HUES48 (cell line): ENCODE measurements at regions not wholly inside any gene's neighbourhood (a gene's known extent, or its start where the extent isn't known, plus 50 kb on each side); places are given as distances from the start of the nearest gene placed in this dataset.

Experiments used
- H3K27ac ChIP-seq: one replicate; pipeline ENCODE4 v1.7.0; 2013; ENCODE audit warnings: low read depth, low read length, inconsistent platforms
- H3K27me3 ChIP-seq: 2 replicates; pipeline ENCODE4 v1.6.1; 2013; ENCODE audit warnings: mild to moderate bottlenecking, low read length; ENCODE audit not compliant: control insufficient read depth, insufficient read depth
- H3K36me3 ChIP-seq: 2 replicates; pipeline ENCODE4 v1.6.1; 2013; ENCODE audit warnings: low read length; ENCODE audit not compliant: control insufficient read depth, insufficient read depth
- H3K4me1 ChIP-seq: 2 replicates; pipeline ENCODE4 v1.6.1; 2013; ENCODE audit warnings: mild to moderate bottlenecking, low read length; ENCODE audit not compliant: control insufficient read depth, insufficient read depth
- H3K4me3 ChIP-seq: 2 replicates; pipeline ENCODE4 v1.5.1; 2013; ENCODE audit warnings: mild to moderate bottlenecking, low read depth, low read length
- H3K9ac ChIP-seq: 2 replicates; pipeline ENCODE4 v1.6.1; 2013; ENCODE audit warnings: mild to moderate bottlenecking, low read depth, low read length, moderate library complexity
- H3K9me3 ChIP-seq: 2 replicates; pipeline ENCODE4 v1.6.1; 2013; ENCODE audit warnings: low read length; ENCODE audit not compliant: control insufficient read depth, insufficient read depth

GRCh38 chr4:60201052-60201673 lies 999.0 kb upstream of the ADGRL3 start:
- Histone ChIP-seq H3K9ac (no peak overlapping the region), H3K27me3 (no peaks in the 10 kb centered on the region), H3K4me3 (no peak overlapping the region), H3K4me1 (no peaks in the 10 kb centered on the region), H3K36me3 (no peaks in the 10 kb centered on the region), H3K9me3 (no peaks in the 10 kb centered on the region), H3K27ac (no peak overlapping the region)

GRCh38 chr4:60209588-60209987 lies 990.5 kb upstream of the ADGRL3 start:
- no peak overlapping the region for H3K27ac ChIP-seq
- H3K4me1 ChIP-seq, result no peaks in the 10 kb centered on the region
- no peaks in the 10 kb centered on the region for H3K36me3 ChIP-seq
- H3K9ac ChIP-seq, result no peak overlapping the region
- peaks cover 7% of the 10 kb centered on the region; the same call in 1 of the 2 replicates for H3K9me3 ChIP-seq
- no peaks in the 10 kb centered on the region for H3K27me3 ChIP-seq
- H3K4me3 ChIP-seq, result no peak overlapping the region

GRCh38 chr4:60215906-60216305 lies 984.2 kb upstream of the ADGRL3 start:
- H3K27ac ChIP-seq, result no peak overlapping the region
- H3K36me3 ChIP-seq, result no peaks in the 10 kb centered on the region
- H3K9me3 ChIP-seq, result no peaks in the 10 kb centered on the region
- no peak overlapping the region for H3K9ac ChIP-seq
- no peaks in the 10 kb centered on the region for H3K27me3 ChIP-seq
- H3K4me3 ChIP-seq, result no peak overlapping the region
- no peaks in the 10 kb centered on the region for H3K4me1 ChIP-seq

GRCh38 chr4:60216752-60217151 lies 983.4 kb upstream of the ADGRL3 start:
- H3K4me1 ChIP-seq, result no peaks in the 10 kb centered on the region
- H3K27me3 ChIP-seq, result no peaks in the 10 kb centered on the region
- H3K36me3 ChIP-seq, result no peaks in the 10 kb centered on the region
- H3K27ac ChIP-seq, result no peak overlapping the region
- H3K4me3 ChIP-seq, result no peak overlapping the region
- H3K9me3 ChIP-seq, result no peaks in the 10 kb centered on the region
- H3K9ac ChIP-seq, result no peak overlapping the region

- no peak overlapping the region for H3K27ac ChIP-seq
- H3K9ac ChIP-seq, result no peak overlapping the region
- H3K4me1 ChIP-seq, result no peaks in the 10 kb centered on the region
- H3K36me3 ChIP-seq, result no peaks in the 10 kb centered on the region
- no peaks in the 10 kb centered on the region for H3K27me3 ChIP-seq
- H3K4me3 ChIP-seq, result no peak overlapping the region
- H3K9me3 ChIP-seq, result no peaks in the 10 kb centered on the region
These were observed 978.3 kb upstream of the ADGRL3 start for GRCh38 chr4:60221866-60222265.

GRCh38 chr4:60223208-60223923 lies 976.8 kb upstream of the ADGRL3 start:
- Histone ChIP-seq H3K36me3 (no peaks in the 10 kb centered on the region), H3K4me1 (no peaks in the 10 kb centered on the region), H3K9ac (no peak overlapping the region), H3K27ac (no peak overlapping the region), H3K27me3 (no peaks in the 10 kb centered on the region), H3K9me3 (no peaks in the 10 kb centered on the region), H3K4me3 (no peak overlapping the region)

GRCh38 chr4:60241866-60242265 lies 958.3 kb upstream of the ADGRL3 start:
- Histone ChIP-seq H3K4me1 (peaks cover 5% of the 10 kb centered on the region), H3K4me3 (no peak overlapping the region), H3K27me3 (no peaks in the 10 kb centered on the region), H3K36me3 (no peaks in the 10 kb centered on the region), H3K27ac (no peak overlapping the region), H3K9me3 (no peaks in the 10 kb centered on the region), H3K9ac (no peak overlapping the region)

GRCh38 chr4:60249784-60250183 lies 950.3 kb upstream of the ADGRL3 start:
- H3K4me3 ChIP-seq, result no peak overlapping the region
- no peaks in the 10 kb centered on the region for H3K36me3 ChIP-seq
- H3K9ac ChIP-seq, result no peak overlapping the region
- no peak overlapping the region for H3K27ac ChIP-seq
- H3K9me3 ChIP-seq, result no peaks in the 10 kb centered on the region
- no peaks in the 10 kb centered on the region for H3K27me3 ChIP-seq
- H3K4me1 ChIP-seq, result no peaks in the 10 kb centered on the region

GRCh38 chr4:60250657-60251056 lies 949.5 kb upstream of the ADGRL3 start:
- Histone ChIP-seq H3K9me3 (no peaks in the 10 kb centered on the region), H3K4me3 (no peak overlapping the region), H3K27me3 (no peaks in the 10 kb centered on the region), H3K27ac (no peak overlapping the region), H3K4me1 (no peaks in the 10 kb centered on the region), H3K36me3 (no peaks in the 10 kb centered on the region), H3K9ac (no peak overlapping the region)

GRCh38 chr4:60259781-60260180 lies 940.3 kb upstream of the ADGRL3 start:
- Histone ChIP-seq H3K36me3 (no peaks in the 10 kb centered on the region), H3K4me3 (no peak overlapping the region), H3K9ac (no peak overlapping the region), H3K27me3 (no peaks in the 10 kb centered on the region), H3K9me3 (no peaks in the 10 kb centered on the region), H3K4me1 (no peaks in the 10 kb centered on the region), H3K27ac (no peak overlapping the region)

GRCh38 chr4:60266505-60266904 lies 933.6 kb upstream of the ADGRL3 start:
- Histone ChIP-seq H3K4me3 (no peak overlapping the region), H3K9me3 (no peaks in the 10 kb centered on the region), H3K27me3 (no peaks in the 10 kb centered on the region), H3K36me3 (no peaks in the 10 kb centered on the region), H3K4me1 (no peaks in the 10 kb centered on the region), H3K27ac (no peak overlapping the region), H3K9ac (no peak overlapping the region)
